Peyer's patch (tissue), 4 donors: ENCODE measurements at regions not wholly inside any gene's neighbourhood (a gene's known extent, or its start where the extent isn't known, plus 50 kb on each side); places are given as distances from the start of the nearest gene placed in this dataset.

ENCODE experiments used
- POLR2A ChIP-seq, 2 donors: fragments of 450-650 bp; IDR thresholded peaks; one replicate each; pipeline ENCODE4 v1.5.1; 2017; ENCODE audit warnings: antibody characterized with exemption in 2 of 2, mild to moderate bottlenecking in 2 of 2, moderate library complexity in 2 of 2
- TF ChIP-seq, protein P1 (sequence below), 6 experiments: fragments of 450-650 bp in 4 of 6; fragments of 200-600 bp in 2 of 6; sonication (generic) in 1 of 6; IDR thresholded peaks; one replicate each; pipeline ENCODE4 v1.5.1; 2017 to 2019; ENCODE audit warnings: antibody characterized with exemption in 6 of 6, mild to moderate bottlenecking in 3 of 6, moderate library complexity in 1 of 6

- TF ChIP-seq, protein P1, sequence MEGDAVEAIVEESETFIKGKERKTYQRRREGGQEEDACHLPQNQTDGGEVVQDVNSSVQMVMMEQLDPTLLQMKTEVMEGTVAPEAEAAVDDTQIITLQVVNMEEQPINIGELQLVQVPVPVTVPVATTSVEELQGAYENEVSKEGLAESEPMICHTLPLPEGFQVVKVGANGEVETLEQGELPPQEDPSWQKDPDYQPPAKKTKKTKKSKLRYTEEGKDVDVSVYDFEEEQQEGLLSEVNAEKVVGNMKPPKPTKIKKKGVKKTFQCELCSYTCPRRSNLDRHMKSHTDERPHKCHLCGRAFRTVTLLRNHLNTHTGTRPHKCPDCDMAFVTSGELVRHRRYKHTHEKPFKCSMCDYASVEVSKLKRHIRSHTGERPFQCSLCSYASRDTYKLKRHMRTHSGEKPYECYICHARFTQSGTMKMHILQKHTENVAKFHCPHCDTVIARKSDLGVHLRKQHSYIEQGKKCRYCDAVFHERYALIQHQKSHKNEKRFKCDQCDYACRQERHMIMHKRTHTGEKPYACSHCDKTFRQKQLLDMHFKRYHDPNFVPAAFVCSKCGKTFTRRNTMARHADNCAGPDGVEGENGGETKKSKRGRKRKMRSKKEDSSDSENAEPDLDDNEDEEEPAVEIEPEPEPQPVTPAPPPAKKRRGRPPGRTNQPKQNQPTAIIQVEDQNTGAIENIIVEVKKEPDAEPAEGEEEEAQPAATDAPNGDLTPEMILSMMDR (IDR thresholded peaks at IDR 0.05): no peak
- TF ChIP-seq POLR2A (IDR thresholded peaks at IDR 0.05): no peak
Measured at GRCh38 chr4:135515295-135515694, 1313.7 kb upstream of the PABPC4L start.
